HG03064 (cell line): ENCODE measurements at regions not wholly inside any gene's neighbourhood (a gene's known extent, or its start where the extent isn't known, plus 50 kb on each side); places are given as distances from the start of the nearest gene placed in this dataset.

Experiments
- ATAC-seq: cut with Tn5 transposase; IDR thresholded peaks from one replicate; pipeline ENCODE4 v1.9.1; 2021; ENCODE audit warnings: low read depth; ENCODE audit not compliant: unreplicated experiment

DNA sequence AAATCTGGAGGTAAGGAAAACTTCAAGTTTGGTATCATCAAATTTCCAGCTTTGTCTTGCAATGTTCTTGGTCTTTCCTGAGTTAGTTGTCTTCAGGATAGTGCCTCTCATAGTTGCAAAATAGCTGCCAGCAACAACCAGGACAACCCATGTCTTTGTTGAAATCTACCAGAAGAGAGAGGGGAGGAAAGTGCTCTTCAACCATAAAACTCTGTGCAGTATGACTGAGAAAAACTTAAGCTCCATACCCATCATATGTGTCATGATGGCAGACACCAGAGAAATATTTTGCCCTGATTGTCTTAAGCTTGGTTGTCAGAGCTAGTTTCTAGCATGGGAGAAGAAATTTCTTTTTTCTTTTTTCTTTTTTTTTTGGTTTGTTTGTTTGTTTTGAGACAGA, 103.3 kb downstream of the SPRY2 start:
- no peak for ATAC-seq

DNA sequence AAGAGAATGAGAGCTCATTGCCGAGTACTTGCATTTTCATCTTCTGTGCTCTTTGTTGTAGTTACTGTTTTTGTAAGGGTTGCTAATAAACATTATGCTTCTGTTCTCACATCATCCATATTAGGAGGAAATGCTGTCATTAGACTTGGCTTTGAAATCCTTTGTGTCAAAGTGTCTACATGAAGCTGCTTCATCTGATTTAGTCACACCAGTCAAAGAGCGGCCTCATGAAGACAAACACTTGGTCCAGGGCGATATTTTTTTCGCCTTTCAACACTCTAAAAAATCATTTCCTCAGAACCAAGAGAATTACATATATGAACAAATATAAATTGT, 105.0 kb downstream of the SPRY2 start:
- ATAC-seq = no peak

DNA sequence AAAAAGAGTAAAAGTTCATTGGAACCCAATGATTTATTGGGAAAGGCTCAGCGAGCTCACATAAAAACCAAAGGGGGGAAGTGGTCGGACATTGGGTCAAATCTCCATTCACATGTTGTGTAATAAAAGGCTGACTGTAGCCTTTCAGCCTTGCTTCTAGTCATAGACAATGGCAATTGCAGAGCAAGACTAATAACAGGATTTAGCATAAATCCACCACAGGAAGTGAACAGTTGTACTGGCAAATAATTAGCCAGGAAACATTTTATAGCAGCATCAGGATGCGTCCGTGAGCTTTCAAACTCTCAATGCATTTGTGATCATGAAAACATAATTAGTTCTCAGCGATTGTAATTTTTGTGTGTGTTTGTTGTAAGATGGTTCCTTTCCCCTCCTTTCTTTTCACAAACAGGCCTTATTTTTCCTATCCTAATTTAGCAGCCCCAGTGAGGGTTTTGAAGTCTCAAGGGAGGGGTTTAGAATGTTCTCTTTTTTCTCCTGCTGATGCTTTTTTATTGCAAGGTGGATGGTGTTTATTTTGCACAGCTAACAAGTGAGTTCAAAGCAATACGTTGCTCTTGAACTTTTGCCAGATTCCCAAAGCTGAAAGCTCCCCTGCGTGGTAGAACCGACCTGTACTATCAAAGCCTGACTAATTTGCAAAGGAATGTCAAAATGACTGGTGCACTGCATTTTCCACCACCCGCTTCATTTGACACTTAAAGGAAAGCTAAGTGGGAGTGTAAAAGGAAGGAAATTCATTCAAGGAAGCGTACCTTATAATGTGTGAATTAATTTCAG, 105.6 kb downstream of the SPRY2 start:
- peak; percentile 91 for ATAC-seq

DNA sequence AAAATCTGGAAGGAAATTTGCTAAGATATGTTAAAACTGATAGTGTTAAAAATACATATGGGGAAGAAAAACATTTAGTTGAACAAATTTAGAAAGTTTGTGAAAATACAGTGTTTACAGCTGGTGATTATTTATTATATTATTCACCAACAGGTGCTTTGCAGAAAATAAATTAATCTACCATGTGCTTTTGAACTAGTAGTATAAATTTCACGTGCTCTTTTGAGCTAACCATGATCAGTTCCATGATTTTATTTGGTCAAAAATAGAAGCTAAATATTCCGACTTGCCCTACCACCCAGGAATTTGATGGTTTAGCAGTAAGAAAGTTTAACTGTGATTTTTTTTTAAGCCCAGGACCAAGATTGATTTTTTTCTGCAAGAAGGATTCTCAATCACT, 113.3 kb downstream of the SPRY2 start:
- ATAC-seq = no peak

DNA sequence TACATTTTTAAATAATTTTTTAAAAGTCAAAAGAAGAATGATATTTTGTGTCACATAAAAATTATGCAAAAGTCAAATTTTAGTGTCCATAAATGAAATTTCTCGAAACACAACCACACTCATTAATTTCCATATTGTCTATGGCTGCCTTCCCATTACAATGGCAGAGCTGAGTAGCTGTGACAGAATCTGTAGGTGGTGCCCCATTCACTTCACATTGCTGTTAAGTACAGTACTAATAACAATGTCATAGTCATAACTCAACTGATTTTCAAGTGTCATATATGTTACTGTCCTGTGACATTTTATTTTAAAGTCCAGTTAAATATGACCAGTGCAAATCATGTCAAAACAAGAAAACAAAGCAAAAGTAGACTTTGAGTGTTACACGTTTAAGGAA, 114.3 kb downstream of the SPRY2 start:
- ATAC-seq = no peak

DNA sequence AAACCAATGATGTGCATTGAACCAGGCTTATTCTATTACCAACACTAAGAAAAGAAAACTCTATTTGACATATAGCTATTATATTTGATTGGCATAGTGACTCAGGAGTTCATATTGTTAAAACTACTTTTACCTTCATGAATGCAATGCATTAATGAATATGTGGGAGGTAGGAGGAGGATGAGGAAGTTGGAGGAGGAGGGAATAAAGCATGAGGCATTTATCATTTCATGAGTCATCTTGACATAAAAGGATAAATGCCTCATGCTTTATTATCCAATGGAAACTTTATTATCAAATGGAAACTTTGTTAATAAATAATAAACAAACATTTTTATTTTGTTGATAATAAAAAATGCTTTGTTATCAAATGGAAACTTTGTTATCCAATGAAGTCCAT, 116.5 kb downstream of the SPRY2 start:
- no peak for ATAC-seq

DNA sequence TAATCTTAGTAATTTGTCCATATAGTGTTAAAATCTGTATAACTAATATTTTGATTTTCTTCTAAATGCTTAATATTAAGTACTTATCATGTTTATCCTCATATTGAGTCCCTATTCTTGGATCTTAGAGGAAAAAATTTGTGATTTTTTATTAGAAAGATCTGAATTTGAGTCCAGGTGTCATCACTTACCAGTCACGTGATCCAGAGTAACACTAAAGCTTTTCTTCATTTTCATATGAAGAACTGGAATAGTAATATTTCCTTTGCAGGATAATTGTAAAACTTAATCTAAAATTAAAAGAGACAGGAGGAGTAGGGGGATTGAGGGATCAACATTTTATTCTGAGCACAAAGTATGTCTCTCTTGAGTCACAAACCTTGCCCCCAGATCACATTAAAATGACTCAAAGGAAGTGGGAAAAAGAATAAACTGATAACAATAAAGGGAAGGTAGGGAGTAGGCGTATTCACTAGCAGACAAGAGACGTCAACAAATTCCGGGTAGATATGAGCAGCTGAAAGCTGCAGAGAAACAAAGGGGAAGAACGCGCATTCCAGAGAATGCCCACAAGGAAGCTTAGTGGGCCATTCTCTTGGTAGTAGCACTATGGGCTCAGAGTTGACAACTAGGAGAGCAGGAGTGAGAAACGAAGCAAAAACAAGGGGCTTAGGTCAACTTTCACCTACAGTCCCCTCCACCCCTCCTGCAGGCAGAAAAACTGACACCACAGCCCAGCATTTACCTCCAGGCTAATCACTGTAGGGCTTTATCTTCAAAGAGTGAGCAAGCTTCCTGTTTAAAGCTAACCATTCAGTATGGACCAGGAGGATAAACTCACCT, 123.1 kb downstream of the SPRY2 start:
- ATAC-seq = no peak

DNA sequence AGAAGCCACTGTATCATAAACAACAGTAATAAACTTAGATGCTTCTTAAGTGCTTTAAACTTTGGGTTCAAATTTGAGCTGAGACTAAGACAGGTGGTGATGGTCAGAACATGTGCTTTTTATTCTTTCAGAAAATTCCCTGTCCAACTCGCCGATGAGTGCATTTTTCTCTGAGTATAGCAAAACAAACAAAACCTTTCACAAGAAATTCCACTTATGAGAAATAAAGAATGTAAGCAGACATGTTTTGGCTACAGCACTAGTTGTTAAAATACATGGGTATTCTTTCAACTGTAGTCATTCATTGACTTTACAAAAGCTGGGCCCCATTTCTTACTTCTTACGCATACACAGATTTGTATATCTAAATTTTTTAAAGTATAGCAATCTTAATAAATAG, 125.6 kb downstream of the SPRY2 start:
- no peak for ATAC-seq

DNA sequence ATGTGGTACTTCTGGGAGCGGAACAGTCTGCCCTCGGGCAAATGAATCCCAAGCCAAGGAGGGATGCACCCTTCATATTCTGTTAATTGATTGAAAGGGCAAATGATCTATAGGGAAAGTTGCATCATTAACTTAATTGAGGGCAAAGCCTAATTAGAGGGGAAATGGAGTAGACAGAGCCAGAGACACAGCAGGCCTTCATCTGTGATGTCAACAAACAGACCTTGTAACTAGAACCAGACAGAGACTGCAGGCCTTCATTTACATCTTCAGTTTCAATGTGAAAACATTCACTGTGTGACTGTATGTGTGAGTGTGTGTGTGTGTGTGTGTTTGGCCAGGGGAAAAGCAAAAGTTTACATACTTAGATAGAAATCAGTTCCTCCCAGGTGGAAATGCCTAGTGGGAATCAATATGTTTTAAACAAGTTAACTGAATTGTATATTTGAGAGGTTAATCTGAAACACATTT, 126.4 kb downstream of the SPRY2 start:
- no peak for ATAC-seq

DNA sequence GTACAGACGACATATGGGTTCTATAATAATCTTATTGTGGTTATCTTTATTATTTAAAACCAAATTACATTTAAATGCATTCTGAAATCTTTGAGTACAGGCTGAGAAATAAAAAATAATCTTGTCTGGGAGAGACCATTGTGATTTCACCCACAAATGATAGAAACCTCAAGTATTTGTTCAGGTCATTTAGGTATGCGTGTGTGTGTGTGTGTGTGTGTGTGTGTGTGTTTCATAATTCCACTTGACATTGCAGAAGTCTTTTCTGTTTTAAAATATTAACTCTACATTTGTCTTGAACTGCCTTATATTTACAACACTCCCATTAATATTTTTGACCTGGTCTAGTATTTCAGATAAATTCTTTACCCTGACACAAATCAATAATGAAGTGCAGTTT, 126.9 kb downstream of the SPRY2 start:
- no peak for ATAC-seq

DNA sequence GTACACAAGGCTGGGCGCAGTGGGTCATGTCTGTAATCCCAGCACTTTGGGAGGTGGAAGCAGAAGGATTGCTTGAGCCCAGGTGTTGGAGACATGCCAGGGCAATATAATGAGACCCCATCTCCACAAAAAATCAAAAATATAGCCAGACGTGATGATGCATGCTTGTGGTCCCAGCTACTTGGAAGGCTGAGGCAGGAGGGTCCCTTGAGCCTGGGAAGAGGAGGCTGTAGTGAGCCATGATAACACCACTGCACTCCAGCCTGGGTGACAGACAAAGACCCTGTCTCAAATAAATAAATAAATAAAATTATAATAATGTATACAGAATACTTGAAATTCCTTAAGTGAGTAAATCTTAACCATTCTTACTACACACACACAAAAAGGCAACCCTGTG, 127.7 kb downstream of the SPRY2 start:
- ATAC-seq = no peak

DNA sequence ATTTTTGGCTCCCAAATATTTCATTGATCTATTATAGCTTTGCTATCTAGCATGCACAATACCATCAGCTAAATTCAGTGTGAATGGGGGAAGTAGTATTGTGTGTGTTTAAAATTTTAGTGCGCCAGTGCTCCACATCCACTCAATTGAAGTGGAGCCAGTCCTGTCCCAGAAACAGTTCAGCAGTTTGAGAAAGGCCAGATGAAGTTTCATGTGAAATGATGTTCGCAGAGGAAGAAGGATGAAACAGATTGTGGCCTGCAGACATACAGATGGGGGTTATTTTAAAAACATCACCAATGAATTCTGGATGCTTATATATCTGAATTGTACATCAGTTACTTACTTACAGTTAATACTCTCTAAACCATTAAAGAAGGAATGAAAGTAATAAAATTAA, 129.4 kb downstream of the SPRY2 start:
- no peak for ATAC-seq

DNA sequence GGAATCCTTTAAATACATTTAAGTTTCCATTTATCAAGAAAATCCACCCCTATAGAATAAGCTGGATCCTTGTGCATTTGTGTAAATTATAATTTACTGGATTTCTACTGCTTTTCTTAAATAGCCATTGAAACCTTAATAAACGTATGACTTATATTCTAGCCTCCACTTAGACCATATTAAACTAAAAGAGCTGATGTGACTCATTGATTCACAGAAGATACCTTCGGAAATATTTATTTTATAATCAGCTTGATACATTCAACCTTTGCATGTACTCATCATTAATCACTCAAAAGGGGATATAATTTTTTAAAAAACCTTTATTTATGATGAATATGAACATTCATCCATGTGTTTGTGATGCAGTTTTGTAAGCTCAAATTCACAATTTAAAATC, 136.3 kb downstream of the SPRY2 start:
- no peak for ATAC-seq

DNA sequence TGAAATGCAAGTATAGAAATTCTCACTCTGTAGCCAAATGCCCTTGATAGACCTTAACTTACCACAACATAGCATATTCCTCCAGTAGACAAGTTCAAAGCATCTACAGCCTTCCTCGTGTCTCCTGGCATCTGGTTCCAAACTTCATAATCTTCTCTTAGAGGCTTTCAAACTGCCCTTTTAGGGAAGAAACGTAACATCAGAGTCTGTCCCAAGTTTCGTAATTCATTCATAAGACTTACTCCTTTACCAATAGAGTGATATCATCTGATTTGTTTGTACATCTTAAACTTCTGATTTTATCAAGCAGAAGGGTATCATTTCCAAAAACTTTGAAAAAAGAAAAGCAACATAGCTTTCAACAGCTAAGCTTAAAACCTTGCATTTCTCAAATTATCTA, 137.4 kb downstream of the SPRY2 start:
- no peak for ATAC-seq

DNA sequence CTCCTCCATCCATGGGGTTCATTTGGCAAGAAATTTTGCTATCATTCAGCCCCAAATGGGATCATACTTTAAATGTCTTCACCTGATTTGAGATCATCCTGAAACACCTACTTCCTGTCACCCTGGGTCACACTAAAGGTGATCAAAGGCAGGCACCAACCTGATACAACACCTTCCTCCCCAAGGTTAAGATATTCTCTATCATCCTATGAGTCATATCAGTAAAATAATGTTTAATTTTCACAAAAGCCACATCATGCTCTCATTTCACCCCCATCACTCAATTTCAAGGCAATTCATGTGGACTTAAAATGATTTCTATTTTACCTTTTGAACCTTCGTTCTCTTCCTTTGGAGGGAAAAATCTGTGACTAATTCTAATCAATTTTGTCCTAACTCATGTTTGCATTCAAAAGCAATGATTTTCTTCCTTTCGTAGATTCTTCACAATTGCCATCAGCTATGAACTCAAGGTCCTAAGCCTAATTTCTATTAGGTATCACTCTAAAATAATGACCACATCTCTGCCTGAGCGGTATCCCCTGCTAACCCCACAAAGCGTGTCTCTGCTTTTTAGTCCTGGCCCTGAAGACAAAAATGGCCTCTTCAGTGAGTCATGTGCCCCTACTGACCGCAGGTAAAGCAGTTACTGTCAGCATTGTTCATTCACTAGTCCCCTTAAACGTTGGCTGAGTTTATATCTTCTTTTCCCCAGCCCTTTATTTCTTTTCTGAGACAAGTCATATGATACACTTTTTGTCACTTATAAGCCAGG, 139.0 kb downstream of the SPRY2 start:
- no peak for ATAC-seq

DNA sequence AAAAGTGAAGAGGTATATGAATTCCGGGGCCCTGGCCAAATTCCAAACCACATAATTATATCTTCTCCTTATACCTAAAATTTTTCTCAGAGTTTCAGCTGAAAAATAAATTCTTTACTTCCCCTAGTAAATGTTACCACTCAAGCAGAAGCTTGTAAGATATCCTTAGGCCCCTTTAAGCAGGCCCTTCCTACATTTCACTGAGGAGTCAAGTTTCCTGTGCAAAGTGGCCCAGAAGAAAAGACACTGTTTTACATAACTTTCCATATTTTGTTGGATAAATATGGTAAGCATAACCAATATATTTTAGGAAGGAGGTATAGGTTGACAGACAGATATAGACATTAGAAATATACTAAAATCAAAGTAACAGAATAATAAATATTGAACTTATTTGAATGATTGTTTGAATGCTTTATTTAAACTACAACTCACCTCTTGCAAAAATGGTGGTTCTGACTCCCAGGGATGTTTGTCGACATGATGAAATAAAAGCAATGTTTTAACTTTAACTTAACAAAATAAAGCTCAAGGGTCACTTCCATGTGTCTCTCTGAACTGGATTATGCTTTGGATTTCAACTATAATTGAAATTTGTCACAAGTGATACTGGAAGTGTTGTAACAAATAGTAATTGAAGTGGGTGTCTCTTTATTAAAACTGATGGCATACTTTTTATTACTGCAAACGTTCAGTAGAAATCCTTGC, 141.2 kb downstream of the SPRY2 start:
- no peak for ATAC-seq

DNA sequence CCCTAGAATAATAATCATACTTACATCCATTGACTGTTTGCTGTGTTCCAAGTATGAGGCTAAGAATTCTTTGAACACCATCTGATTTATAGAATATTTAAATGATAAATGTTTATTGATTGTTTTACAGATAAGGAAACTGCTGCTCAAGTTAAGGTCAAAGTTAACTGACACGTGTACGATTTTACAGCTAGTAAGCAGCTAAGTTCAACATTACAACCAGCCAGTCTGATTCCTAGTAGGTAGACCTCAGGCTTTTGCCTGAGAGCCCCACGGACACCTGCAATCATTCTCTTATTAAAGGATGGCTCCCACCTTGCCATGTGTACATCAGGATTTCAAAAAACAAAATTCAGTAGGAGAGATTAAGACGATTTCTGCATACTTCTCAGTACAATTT, 141.9 kb downstream of the SPRY2 start:
- ATAC-seq = no peak

DNA sequence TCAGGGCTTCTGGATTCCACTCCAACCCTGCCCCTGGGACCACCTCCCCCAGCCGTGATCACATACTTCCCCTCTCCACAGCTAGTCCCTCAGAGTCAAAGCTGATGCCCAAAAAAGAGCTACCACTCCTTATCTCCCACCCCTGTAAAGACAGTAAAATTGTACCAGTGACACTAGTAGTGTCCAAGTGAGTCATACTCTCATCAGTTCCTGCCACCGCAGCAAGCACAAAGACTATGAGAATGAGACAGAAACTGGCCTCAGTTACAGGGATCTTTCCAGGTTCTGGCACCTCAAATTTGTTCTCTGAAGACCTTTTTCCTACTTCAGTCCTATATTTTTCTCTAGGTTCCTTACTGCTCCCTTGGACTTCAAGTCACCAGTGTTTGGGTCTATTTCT, 144.2 kb downstream of the SPRY2 start:
- no peak for ATAC-seq

DNA sequence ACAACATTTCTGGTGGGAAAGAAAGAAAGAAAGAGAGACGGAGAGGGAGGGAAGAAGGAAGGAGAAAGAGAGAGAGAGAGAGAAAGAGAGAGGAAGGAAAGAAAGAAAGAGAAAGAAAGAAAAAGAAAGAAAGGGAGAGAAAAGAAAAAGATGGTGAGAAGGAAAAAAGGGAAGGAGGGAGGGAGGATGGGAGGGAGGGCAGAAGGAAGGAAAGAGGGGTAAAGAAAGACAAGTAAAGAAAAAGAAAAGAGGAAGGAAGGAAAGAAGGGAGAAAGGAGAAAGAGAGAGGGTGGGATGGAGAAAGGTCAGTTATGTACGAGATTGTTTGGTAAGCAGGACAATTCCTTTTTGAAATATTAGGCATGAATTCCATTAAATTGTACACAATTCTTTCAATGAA, 145.3 kb downstream of the SPRY2 start:
- no peak for ATAC-seq

DNA sequence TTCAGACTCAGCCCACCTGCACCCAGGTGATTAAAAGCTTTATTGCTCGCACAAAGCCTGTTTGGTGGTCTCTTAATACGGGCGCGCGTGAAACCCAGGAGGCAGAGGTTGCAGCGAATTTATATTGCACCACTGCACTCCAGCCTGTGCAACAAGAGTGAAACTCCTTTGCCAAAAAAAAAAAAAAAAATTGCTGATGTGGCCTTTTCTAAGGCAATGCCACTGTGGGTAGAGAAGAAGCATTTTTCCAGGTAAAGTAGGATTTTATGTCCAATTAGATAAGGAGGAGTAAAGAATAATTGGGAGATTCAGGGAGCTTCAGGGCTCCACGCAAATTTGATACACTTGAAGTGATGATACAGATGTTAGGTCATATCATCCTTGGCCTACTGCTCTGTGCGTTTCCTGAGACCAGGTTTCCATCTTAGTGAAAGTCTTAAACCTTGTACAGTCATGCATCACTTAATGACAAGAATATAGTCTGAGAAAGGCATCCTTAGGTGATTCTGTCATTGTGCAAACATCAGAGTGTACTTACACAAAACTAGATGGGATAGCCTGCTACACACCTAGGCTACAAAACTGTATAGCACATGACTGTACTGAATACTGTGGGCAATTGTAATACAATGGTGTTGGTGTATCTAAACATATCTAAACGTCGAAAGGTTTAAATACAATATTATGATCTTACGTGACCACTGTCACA, 150.9 kb downstream of the SPRY2 start:
- no peak for ATAC-seq
